Neural cell (in vitro differentiated cells): ENCODE measurements at regions not wholly inside any gene's neighbourhood (a gene's known extent, or its start where the extent isn't known, plus 50 kb on each side); places are given as distances from the start of the nearest gene placed in this dataset.

Source experiments
- H2AFZ ChIP-seq: fragments of 200-600, 300-800 bp; sonication (generic), shearing (Covaris generic); 2 replicates; pipeline ENCODE4 v1.6.0; 2014; ENCODE audit warnings: low read depth, mild to moderate bottlenecking, antibody characterized with exemption, low read length, moderate library complexity
- H3F3A ChIP-seq: fragments of 200-600 bp; shearing (Covaris generic); 2 replicates; pipeline ENCODE4 v1.6.1; 2016; ENCODE audit warnings: mild to moderate bottlenecking, moderate library complexity, mixed read lengths, antibody characterized with exemption, low read length; ENCODE audit not compliant: insufficient read depth, poor library complexity, severe bottlenecking
- H3K27ac ChIP-seq: fragments of 200-600, 300-800 bp; sonication (generic), shearing (Covaris generic); 2 replicates; pipeline ENCODE4 v1.5.1; 2014; ENCODE audit warnings: mild to moderate bottlenecking, low read length, moderate library complexity
- H3K27me3 ChIP-seq: fragments of 300-800, 200-600 bp; sonication (generic), shearing (Covaris generic); 2 replicates; pipeline ENCODE4 v1.6.0; 2014; ENCODE audit warnings: mild to moderate bottlenecking, low read depth, low read length, moderate library complexity; ENCODE audit not compliant: insufficient read depth
- H3K36me3 ChIP-seq: fragments of 300-800, 200-600 bp; sonication (generic), shearing (Covaris generic); 2 replicates; pipeline ENCODE4 v1.5.1; 2014; ENCODE audit warnings: mild to moderate bottlenecking, antibody characterized with exemption, low read length, moderate library complexity; ENCODE audit not compliant: insufficient read depth
- H3K4me2 ChIP-seq: fragments of 300-800, 200-600 bp; sonication (generic), shearing (Covaris generic); 2 replicates; pipeline ENCODE4 v1.6.0; 2014; ENCODE audit warnings: mild to moderate bottlenecking, low read length
- H3K4me3 ChIP-seq: fragments of 300-800, 200-600 bp; sonication (generic), shearing (Covaris generic); 2 replicates; pipeline ENCODE4 v1.5.1; 2014; ENCODE audit warnings: mild to moderate bottlenecking, low read length, moderate library complexity
- H3K79me2 ChIP-seq: fragments of 200-600 bp; shearing (Covaris generic); replicated peaks from 2 replicates; pipeline ENCODE4 v1.6.0; 2014; ENCODE audit warnings: mild to moderate bottlenecking, low read length, moderate library complexity; ENCODE audit not compliant: insufficient read depth
- H3K9ac ChIP-seq: fragments of 300-800, 200-600 bp; sonication (generic), shearing (Covaris generic); 2 replicates; pipeline ENCODE4 v1.6.1; 2016; ENCODE audit warnings: mild to moderate bottlenecking, low read length, mixed read lengths
- H3K9me2 ChIP-seq: fragments of 200-600 bp; shearing (Covaris generic); 2 replicates; pipeline ENCODE4 v1.6.1; 2016; ENCODE audit warnings: mild to moderate bottlenecking, low read length, mixed read lengths; ENCODE audit not compliant: insufficient read depth
- H3K9me3 ChIP-seq: fragments of 200-600, 300-800 bp; sonication (generic), shearing (Covaris generic); 2 replicates; pipeline ENCODE4 v1.6.1; 2016; ENCODE audit warnings: mild to moderate bottlenecking, mixed run types, low read length, moderate library complexity, mixed read lengths
- H4K20me1 ChIP-seq: fragments of 200-600 bp; shearing (Covaris generic); 2 replicates; pipeline ENCODE4 v1.6.1; 2016; ENCODE audit warnings: mild to moderate bottlenecking, mixed run types; ENCODE audit not compliant: insufficient read depth
- EP300 ChIP-seq: fragments of 450-650 bp; conservative IDR thresholded peaks from 2 replicates; pipeline ENCODE4 v1.6.1; 2014; ENCODE audit warnings: antibody characterized with exemption, mild to moderate bottlenecking, moderate library complexity; ENCODE audit not compliant: poor library complexity, severe bottlenecking
- EZH2 ChIP-seq: fragments of 200-600, 300-800 bp; shearing (Covaris generic), sonication (generic); IDR thresholded peaks from 2 replicates; pipeline ENCODE4 v1.6.1; 2014; ENCODE audit warnings: antibody characterized with exemption, low read length, borderline replicate concordance, mild to moderate bottlenecking; ENCODE audit not compliant: insufficient read depth, poor library complexity, severe bottlenecking
- MXI1 ChIP-seq: fragments of 450-650 bp; conservative IDR thresholded peaks from 2 replicates; pipeline ENCODE4 v1.6.1; 2014; ENCODE audit warnings: antibody characterized with exemption, mild to moderate bottlenecking; ENCODE audit not compliant: poor library complexity, severe bottlenecking
- POLR2AphosphoS5 ChIP-seq: IDR thresholded peaks from 2 replicates; pipeline ENCODE4 v1.6.1; 2012
- RAD21 ChIP-seq: fragments of 450-650 bp; conservative IDR thresholded peaks from 2 replicates; pipeline ENCODE4 v1.6.1; 2014; ENCODE audit warnings: antibody characterized with exemption, mild to moderate bottlenecking, moderate library complexity
- TAF1 ChIP-seq: IDR thresholded peaks from 2 replicates; pipeline ENCODE4 v1.6.1; 2012; ENCODE audit warnings: low read depth
- TF ChIP-seq, protein P1 (sequence below): IDR thresholded peaks from 2 replicates; pipeline ENCODE4 v1.6.1; 2012; ENCODE audit warnings: borderline replicate concordance
- TF ChIP-seq, protein P2 (sequence below): fragments of 450-650 bp; IDR thresholded peaks from 2 replicates; pipeline ENCODE4 v1.5.1; 2014; ENCODE audit warnings: antibody characterized with exemption, mild to moderate bottlenecking, moderate library complexity; ENCODE audit not compliant: poor library complexity, severe bottlenecking

DNA sequence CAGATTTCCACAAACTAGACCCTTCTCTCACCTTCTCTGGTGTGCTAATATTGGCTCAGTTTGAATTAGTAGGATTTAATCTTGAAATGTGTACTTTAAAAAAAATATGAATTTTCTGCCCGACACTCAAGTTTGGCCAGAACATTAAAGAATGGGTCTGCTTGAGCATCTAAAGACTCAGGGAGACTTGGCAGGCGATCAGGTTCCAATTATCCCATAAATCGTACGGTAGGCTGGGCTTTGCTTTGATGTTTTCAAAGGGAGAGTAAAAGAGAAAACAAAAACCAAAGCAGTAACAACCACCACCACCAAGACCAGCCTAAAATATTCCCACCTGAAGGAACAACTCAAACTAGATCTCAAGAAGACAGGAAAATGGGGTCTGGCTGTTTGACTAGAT is 230.8 kb downstream of the EBLN2 start:
- Histone ChIP-seq H3K4me3 (no peak overlapping the region), H3K27me3 (no peaks in the 10 kb centered on the region), H3F3A (no peaks in the 10 kb centered on the region), H4K20me1 (no peaks in the 10 kb centered on the region), H3K36me3 (no peaks in the 10 kb centered on the region), H3K4me2 (no peak overlapping the region), H3K9me3 (no peaks in the 10 kb centered on the region), H3K27ac (no peak overlapping the region), H3K79me2 (no peaks in the 10 kb centered on the region), H2AFZ (no peak overlapping the region), H3K9me2 (no peaks in the 10 kb centered on the region), H3K9ac (no peak overlapping the region)
- TF ChIP-seq POLR2AphosphoS5 (no peak), TAF1 (no peak), EZH2 (no peak), EP300 (no peak), MXI1 (no peak), RAD21 (no peak)
- TF ChIP-seq, protein P1, sequence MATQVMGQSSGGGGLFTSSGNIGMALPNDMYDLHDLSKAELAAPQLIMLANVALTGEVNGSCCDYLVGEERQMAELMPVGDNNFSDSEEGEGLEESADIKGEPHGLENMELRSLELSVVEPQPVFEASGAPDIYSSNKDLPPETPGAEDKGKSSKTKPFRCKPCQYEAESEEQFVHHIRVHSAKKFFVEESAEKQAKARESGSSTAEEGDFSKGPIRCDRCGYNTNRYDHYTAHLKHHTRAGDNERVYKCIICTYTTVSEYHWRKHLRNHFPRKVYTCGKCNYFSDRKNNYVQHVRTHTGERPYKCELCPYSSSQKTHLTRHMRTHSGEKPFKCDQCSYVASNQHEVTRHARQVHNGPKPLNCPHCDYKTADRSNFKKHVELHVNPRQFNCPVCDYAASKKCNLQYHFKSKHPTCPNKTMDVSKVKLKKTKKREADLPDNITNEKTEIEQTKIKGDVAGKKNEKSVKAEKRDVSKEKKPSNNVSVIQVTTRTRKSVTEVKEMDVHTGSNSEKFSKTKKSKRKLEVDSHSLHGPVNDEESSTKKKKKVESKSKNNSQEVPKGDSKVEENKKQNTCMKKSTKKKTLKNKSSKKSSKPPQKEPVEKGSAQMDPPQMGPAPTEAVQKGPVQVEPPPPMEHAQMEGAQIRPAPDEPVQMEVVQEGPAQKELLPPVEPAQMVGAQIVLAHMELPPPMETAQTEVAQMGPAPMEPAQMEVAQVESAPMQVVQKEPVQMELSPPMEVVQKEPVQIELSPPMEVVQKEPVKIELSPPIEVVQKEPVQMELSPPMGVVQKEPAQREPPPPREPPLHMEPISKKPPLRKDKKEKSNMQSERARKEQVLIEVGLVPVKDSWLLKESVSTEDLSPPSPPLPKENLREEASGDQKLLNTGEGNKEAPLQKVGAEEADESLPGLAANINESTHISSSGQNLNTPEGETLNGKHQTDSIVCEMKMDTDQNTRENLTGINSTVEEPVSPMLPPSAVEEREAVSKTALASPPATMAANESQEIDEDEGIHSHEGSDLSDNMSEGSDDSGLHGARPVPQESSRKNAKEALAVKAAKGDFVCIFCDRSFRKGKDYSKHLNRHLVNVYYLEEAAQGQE: no peak
- TF ChIP-seq, protein P2, sequence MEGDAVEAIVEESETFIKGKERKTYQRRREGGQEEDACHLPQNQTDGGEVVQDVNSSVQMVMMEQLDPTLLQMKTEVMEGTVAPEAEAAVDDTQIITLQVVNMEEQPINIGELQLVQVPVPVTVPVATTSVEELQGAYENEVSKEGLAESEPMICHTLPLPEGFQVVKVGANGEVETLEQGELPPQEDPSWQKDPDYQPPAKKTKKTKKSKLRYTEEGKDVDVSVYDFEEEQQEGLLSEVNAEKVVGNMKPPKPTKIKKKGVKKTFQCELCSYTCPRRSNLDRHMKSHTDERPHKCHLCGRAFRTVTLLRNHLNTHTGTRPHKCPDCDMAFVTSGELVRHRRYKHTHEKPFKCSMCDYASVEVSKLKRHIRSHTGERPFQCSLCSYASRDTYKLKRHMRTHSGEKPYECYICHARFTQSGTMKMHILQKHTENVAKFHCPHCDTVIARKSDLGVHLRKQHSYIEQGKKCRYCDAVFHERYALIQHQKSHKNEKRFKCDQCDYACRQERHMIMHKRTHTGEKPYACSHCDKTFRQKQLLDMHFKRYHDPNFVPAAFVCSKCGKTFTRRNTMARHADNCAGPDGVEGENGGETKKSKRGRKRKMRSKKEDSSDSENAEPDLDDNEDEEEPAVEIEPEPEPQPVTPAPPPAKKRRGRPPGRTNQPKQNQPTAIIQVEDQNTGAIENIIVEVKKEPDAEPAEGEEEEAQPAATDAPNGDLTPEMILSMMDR: no peak

GRCh38 chr3:73294537-73294936 is 233.1 kb downstream of the EBLN2 start:
- H3K9me2 ChIP-seq: no peaks in the 10 kb centered on the region
- H3K79me2 ChIP-seq: no peaks in the 10 kb centered on the region
- H3K36me3 ChIP-seq: no peaks in the 10 kb centered on the region
- H3F3A ChIP-seq: no peaks in the 10 kb centered on the region
- H3K27me3 ChIP-seq: no peaks in the 10 kb centered on the region
- no peak overlapping the region for H3K4me2 ChIP-seq
- H4K20me1 ChIP-seq: no peaks in the 10 kb centered on the region
- no peak overlapping the region for H3K4me3 ChIP-seq
- no peak overlapping the region for H3K9ac ChIP-seq
- no peak for TF ChIP-seq MXI1
- no peak for TF ChIP-seq POLR2AphosphoS5
- no peak for TF ChIP-seq TAF1
- no peak for TF ChIP-seq EP300
- no peaks in the 10 kb centered on the region for H3K9me3 ChIP-seq
- H2AFZ ChIP-seq: no peak overlapping the region
- H3K27ac ChIP-seq: no peak overlapping the region
